GM12875 (cell line): ENCODE measurements at regions not wholly inside any gene's neighbourhood (a gene's known extent, or its start where the extent isn't known, plus 50 kb on each side); places are given as distances from the start of the nearest gene placed in this dataset.

Source experiments
- H3K4me3 ChIP-seq: one replicate; pipeline ENCODE4 v1.5.1; 2011; ENCODE audit warnings: low read depth, low read length, control low read depth
- CTCF ChIP-seq: IDR thresholded peaks from 2 replicates; pipeline ENCODE4 v1.5.1; 2011; ENCODE audit warnings: low read depth, mild to moderate bottlenecking, control low read depth, inconsistent platforms, low read length, moderate library complexity, borderline replicate concordance; ENCODE audit not compliant: insufficient read depth

- H3K4me3 ChIP-seq = no peak overlapping the region
- TF ChIP-seq CTCF = no peak
Measured at GRCh38 chr5:42120070-42120469, 195.0 kb downstream of the FBXO4 start.

- TF ChIP-seq CTCF = no peak
- no peak overlapping the region for H3K4me3 ChIP-seq
Measured at GRCh38 chr5:42121401-42121800, 196.3 kb downstream of the FBXO4 start.

GRCh38 chr5:42131081-42131480 lies 206.0 kb downstream of the FBXO4 start:
- TF ChIP-seq CTCF = no peak
- H3K4me3 ChIP-seq = no peak overlapping the region

- H3K4me3 ChIP-seq = no peak overlapping the region
- no peak for TF ChIP-seq CTCF
Measured at GRCh38 chr5:42143361-42143760, 218.3 kb downstream of the FBXO4 start.

GRCh38 chr5:42148813-42149212 lies 223.7 kb downstream of the FBXO4 start:
- TF ChIP-seq CTCF = no peak

GRCh38 chr5:42157215-42157614 lies 232.1 kb downstream of the FBXO4 start:
- H3K4me3 ChIP-seq = no peak overlapping the region
- no peak for TF ChIP-seq CTCF

More at GRCh38 chr5:42148813-42149212, 223.7 kb downstream of the FBXO4 start:
- no peak overlapping the region for H3K4me3 ChIP-seq

- no peak overlapping the region for H3K4me3 ChIP-seq
- no peak for TF ChIP-seq CTCF
Measured at GRCh38 chr5:42163083-42163482, 238.0 kb downstream of the FBXO4 start.
